ENCODE measurements at regions not wholly inside any gene's neighbourhood (a gene's known extent, or its start where the extent isn't known, plus 50 kb on each side); places are given as distances from the start of the nearest gene placed in this dataset.

- no peak for DNase-seq
Measured at GRCh38 chr2:129904532-129905446, 74.7 kb upstream of the RAB6C start.

DNA sequence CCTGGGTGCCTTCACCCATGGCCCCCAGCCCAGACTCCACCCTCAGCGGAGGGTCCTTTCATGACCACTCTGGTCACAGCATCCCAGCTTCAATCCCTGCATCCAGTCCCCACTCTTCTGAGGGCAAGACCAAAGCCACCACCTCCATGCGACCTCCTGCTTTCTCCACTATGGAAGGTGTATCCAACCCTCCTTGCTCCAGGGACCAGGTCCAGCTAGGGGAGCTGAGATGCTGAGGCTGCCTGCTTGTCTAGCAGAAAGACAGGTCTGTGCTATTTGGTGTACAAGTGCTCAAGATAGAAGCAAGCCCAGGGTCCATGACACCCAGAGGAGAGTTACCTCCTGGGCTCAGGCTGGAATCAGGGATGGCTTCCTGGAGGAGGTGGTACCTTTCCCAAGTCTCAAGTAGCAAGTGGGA lies 73.8 kb upstream of the RAB6C start:
- no peak for DNase-seq

- no peak for DNase-seq
Measured at GRCh38 chr2:129906139-129906860, 73.2 kb upstream of the RAB6C start.

GRCh38 chr2:129906861-129907235 lies 72.6 kb upstream of the RAB6C start:
- no peak for DNase-seq

GRCh38 chr2:129907256-129907998 lies 72.0 kb upstream of the RAB6C start:
- DNase-seq, result no peak

GRCh38 chr2:129908721-129909373 lies 70.6 kb upstream of the RAB6C start:
- no peak for DNase-seq

DNA sequence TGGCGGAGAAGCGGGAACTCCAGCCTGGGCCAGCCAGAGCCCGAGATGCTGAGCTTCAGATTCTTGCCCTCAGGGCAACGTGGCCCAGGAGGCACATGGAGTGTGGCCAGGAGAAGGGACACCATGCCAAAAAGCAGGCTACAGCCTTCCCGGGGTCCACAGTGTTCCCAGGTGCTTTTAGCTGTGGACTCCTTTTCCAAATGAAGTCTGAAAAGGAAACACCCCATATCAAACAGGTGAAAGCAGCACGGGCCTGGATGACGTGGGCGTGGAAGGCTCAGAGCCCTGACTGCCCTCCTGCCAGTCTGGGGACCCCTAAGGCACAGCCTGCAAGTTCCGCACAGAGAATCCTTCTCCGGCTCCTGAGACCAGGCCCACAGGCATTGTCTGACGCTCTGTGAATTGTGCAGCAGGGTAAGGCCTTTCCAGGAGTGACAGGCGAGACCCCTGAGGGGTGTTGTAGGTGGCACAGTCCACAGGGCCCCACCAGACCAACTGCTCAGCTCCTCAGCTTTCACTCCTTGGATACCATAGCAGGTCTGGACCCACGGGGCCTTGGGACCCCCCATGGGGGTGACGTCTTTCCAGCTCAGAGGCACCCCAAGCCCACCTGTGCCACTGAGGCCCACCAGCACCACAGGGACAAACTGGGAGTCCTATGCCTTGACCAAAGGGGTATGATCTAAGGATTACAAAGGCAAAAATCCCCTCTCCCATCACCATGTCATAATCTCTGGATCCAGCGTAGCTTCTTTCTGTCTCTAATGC lies 69.6 kb upstream of the RAB6C start:
- no peak for DNase-seq

DNA sequence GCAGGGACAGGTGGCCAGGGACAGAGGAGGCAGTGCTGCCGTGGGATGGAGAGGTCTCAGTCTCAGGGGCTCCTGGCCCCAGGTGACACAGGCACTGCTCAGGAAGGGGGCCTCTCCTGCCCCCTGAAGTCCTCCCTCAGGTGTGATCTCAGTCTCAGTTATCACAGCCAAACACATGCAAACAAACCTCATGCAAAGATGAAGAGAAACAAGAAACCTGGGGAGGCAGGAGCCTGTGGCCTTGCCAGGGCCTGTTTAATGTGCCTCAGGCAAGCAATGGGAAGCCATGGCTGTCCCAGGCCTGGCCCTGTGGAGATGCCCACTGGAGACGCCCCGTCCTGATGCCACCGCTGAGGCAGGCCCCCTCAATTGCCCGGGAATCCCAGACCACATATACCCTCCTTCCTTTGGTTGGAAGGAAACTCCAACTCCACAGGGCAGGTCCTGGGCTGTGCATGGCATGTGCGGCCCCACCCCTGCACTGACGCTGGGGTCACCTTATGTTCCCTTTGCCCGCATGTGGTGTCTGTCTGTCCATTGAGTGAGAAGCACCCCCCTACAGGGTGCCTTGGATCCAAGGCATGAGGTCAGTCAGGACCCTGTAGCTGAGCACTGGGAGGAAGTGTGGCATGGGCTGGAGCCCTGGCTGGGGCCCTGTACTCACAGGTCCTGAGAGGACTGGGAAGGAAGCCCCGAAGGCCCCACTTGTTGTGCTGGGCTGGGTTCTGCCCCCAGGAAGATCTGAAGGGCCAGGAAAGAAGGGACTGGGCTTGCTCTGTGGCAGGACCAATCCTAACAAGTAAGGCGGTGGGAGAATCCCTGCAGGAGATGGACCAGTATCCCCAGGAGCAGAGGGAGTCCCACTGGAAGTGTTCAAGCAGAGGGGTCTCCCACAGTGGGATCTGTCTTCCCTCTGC lies 68.8 kb upstream of the RAB6C start:
- DNase-seq, result no peak

DNA sequence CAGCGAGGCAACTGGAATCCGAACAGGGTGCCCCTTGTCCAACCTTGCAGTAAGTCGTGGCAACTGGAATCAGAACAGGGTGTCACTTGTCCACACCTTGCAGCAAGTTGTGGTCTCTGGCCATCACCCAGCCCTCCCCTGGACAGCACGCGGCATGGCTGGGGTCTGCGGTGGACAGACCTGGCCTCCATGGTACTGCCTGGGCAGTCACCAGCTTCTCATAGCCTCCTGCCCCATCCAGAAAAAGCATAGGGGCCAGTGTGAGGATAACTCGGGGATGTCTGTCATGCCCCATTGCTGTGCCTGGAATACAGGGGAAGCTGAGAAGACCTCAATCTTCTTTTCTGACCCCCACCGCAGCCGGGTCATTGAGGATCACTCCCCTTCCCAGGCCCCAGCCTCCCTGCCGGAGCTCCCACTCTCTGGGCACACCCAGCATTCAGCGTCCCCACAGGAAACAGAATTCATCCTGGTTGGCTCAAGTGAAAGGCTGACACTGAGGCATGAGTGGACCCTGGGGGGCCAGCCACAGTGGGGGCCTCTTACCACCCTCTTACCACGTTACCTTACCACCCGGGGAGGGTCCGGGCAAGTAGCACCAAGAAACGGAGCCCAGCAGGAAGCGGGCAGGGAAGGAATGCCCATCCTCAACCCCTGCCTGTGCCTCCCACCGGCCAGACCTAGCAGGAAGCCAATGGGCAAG lies 68.0 kb upstream of the RAB6C start:
- no peak for DNase-seq

DNA sequence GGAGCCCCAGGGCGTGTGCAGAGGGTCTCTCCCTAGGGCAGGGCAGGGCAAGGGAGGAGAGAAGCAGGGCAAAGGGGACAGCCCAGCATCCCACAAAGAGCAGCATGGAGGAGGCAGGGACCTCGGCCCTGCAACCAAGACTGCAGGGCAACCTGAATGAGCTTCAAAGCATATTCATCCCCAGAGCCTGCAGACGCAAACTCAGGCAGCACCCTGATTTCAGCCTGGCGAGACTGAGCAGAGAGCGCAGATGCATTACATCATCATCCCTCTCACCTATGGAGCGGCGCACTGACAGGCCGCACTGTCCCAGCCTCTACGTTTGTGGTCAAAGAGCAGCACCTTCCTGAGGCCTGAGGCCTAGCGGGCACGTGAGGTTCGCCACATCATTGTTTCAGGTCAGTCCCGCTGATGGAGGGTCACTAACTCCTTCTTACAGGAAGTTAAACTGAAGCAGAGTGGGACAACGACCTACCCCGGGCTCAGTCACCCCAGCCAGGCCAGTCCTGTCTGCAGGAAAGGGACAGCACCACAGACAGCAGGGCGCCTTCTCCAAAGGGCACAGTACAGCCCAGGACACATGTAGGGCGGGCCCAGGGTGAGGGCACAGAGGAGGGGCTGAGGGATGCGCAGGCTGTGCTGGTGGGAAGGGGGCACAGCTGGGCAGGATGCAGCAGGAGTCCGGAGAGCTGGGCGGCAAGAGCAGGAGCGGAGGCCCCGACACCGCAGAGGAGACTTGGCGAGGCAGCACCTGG lies 67.2 kb upstream of the RAB6C start:
- DNase-seq, result no peak

DNA sequence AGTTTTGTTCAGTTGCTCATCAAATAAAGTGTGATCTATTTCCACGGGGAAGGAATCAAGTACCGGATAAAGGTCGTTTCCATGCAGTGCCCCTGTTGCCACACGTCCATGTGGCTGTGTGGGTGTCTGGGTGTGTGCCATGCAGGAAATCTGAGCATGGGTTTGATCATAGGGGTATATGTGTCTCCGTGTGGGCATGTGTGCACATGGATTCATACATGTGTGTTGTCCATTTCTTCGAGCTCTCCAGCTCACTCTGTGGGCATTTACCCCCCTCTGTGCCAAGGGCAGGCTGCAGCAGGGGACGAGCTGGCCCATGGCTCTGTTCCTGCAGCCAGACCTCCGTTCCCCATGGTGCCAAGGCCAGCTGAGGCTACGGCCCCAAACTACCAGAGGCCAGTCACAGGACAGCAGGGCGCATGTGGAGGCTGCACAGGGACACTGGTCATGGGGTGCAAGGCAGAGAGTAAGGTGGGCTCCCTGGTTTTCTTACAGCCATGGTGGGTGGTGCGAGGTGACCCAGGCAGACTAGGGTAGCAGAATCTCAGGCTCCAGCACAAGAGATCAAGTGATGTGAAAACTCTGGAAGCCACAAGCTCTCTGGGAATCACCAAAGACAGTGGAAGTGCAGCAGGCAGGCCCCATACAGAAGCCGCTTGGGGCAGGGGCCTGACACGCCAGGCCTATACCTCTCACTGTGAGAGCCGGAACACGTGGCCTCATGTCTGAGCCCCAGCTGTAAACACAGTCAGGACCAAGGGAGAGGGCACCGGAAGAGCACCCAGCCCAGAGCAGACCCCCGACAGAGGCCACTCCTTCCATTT lies 66.4 kb upstream of the RAB6C start:
- no peak for DNase-seq

DNA sequence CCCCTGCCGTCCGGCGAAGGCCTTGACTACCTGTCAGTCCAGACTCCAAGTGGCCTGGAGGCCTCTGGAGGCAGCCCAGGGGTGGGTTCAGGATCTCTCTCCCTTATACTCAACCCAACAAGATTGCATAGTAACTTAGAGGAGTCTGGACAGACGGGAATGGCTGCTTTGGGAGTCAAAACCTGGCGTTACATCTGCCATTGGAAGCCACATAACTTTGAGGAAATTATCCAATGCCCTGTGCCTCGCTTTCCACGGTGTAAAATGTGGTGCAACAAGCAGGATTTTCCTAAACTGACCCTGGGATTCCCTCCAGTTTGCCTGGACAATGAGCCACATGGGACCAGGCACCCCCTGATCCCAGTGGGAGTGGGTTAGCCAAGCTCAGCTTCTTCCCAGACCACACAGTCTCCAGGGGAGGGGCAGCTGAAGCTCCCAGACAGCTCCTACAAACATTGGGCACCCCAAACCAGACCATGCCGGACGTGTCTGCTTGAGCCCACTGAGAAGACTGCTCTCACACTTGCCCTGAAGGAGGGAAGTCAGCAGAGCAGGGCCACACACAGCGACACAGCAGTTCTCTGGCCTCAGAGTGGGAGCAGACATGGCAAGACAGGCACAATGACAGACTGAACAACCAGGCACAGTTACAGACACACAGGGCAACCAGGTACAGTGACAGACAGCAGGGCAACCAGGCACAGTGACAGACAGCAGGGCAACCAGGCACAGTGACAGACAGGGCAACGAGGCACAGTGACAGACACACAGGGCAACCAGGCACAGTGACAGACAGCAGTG lies 65.6 kb upstream of the RAB6C start:
- no peak for DNase-seq

DNA sequence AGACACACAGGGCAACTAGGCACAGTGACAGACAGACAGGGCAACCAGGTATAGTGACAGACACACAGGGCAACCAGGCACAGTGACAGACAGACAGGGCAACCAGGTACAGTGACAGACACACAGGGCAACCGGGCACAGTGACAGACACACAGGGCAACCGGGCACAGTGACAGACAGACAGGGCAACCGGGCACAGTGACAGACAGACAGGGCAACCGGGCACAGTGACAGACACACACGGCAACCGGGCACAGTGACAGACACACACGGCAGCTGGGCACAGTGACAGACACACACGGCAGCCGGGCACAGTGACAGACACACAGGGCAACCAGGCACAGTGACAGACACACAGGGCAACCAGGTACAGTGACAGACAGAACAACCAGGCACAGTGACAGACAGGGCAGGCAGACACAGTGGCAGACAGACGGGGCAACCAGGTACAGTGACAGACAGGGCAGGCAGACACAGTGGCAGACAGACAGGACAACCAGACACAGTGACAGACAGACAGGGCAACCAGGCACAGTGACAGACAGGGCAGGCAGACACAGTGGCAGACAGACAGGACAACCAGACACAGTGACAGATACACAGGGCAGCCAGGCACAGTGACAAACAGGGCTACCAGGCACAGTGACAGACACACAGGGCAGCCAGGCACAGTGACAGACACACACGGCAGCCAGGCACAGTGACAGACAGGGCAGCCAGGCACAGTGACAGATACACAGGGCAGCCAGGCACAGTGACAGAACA lies 64.7 kb upstream of the RAB6C start:
- DNase-seq, result no peak

DNA sequence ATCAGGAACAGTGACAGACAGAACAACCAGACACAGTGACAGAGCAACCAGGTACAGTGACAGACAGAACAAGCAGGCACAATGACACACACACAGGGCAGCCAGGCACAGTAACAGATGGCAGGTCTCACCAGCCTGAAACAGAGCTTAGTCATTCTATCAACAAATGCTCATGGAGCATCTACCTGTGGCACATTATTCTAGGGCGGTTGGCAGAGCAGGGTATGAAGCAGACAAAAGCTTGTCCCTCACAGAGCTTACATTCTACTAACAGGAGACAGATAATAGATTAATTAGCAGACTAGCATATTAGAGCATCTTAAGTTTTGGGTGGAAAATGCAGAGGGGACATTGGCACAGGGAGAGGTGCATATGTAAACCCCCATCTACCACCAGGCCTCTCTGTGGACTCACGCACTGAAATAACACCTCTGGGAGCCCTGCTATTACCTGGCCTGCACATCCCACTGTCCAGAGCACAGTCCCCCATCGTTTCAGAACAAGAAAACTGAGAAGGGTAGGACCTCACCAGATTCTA lies 64.1 kb upstream of the RAB6C start:
- no peak for DNase-seq

GRCh38 chr2:129918604-129919003 lies 60.9 kb upstream of the RAB6C start:
- DNase-seq, result no peak

DNA sequence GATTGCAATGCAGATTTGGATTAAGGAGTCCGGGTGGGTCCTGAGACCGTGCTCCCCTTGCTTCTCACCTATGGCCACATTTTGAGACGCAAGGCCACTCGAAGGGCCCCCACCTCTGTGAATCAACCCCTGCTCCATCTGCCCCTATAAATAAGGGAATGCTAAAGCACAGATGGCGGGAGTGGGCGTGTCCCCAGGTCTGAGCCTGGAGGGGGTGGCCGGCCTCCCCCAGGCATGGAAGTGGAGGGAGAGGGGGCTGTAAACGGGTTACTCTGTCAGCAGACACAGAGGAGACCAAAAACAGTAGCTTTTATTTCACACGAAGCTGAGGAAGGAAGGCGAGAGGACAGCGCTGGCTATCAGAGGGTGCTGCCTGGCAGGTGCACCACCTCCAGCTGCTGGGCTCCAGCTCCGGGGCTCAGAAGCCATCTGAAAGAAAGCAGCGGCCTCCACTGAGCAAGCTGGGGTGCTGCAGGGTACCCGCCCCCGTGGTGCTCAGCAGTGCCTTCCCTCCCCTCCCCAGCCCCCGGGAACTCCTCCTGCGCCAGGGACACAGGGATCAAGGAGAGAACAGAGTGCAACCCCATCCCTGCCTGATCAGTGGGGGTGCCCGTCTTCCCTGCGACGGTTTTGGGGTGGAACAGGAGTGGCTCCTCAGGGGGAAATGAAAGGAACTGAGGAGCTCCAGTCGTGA lies 56.7 kb upstream of the RAB6C start:
- no peak for DNase-seq

Measured in CD4-positive, alpha-beta T cell treated with Interleukin-17A for 4 hours (primary cell).